Lower leg skin (tissue), 3 donors: ENCODE measurements at regions not wholly inside any gene's neighbourhood (a gene's known extent, or its start where the extent isn't known, plus 50 kb on each side); places are given as distances from the start of the nearest gene placed in this dataset.

Source experiments
- CTCF ChIP-seq, 3 donors: fragments of 450-650 bp; IDR thresholded peaks; one replicate each; pipeline ENCODE4 v1.5.1; 2016; ENCODE audit warnings: antibody characterized with exemption in 3 of 3, mild to moderate bottlenecking in 3 of 3, moderate library complexity in 2 of 3
- POLR2A ChIP-seq, 2 donors: fragments of 450-650 bp; IDR thresholded peaks; one replicate each; pipeline ENCODE4 v1.6.1; 2016 to 2017; ENCODE audit warnings: antibody characterized with exemption in 2 of 2, mild to moderate bottlenecking in 1 of 2, moderate library complexity in 1 of 2

GRCh38 chr19:34044021-34044420 lies 128.3 kb upstream of the LSM14A start:
- TF ChIP-seq CTCF (IDR thresholded peaks at IDR 0.05) (no peak), POLR2A (IDR thresholded peaks at IDR 0.05) (no peak)
